ENCODE measurements at regions not wholly inside any gene's neighbourhood (a gene's known extent, or its start where the extent isn't known, plus 50 kb on each side); places are given as distances from the start of the nearest gene placed in this dataset.
"Not testable (repeated sequence)": the region's sequence is repeated elsewhere in the genome, so short reads cannot be mapped to it uniquely, and the experiment has no call there.

DNA sequence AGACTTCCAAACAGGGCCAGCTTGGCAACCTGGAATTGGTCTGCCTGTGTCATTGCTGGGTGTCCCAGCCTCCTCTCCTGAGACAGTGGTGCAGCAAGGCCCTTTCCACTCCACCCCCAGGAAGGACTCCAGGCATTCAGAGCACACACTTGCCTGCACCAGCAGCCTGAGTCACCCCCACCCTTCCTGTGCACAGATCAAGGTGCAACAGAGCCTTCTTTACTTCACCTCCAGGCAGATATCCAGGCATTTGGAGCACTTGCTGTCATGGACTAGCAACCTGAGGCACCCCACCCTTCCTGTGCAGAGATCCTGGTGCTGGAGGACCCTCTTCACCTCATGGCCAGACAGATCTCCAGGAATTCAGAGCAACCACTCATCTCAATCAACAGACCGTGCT is 135.8 kb downstream of the GASK1B start:
- H3K27ac ChIP-seq, result no peak overlapping the region
- TF ChIP-seq, protein P1, sequence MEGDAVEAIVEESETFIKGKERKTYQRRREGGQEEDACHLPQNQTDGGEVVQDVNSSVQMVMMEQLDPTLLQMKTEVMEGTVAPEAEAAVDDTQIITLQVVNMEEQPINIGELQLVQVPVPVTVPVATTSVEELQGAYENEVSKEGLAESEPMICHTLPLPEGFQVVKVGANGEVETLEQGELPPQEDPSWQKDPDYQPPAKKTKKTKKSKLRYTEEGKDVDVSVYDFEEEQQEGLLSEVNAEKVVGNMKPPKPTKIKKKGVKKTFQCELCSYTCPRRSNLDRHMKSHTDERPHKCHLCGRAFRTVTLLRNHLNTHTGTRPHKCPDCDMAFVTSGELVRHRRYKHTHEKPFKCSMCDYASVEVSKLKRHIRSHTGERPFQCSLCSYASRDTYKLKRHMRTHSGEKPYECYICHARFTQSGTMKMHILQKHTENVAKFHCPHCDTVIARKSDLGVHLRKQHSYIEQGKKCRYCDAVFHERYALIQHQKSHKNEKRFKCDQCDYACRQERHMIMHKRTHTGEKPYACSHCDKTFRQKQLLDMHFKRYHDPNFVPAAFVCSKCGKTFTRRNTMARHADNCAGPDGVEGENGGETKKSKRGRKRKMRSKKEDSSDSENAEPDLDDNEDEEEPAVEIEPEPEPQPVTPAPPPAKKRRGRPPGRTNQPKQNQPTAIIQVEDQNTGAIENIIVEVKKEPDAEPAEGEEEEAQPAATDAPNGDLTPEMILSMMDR (conservative IDR thresholded peaks at IDR 0.05), result no peak
- TF ChIP-seq ZFX (IDR thresholded peaks at IDR 0.05), result no peak

- TF ChIP-seq, protein P1 (conservative IDR thresholded peaks at IDR 0.05), result no peak
- TF ChIP-seq ZFX (IDR thresholded peaks at IDR 0.05), result no peak
These were observed 137.1 kb downstream of the GASK1B start for GRCh38 chr4:158035662-158036195.

DNA sequence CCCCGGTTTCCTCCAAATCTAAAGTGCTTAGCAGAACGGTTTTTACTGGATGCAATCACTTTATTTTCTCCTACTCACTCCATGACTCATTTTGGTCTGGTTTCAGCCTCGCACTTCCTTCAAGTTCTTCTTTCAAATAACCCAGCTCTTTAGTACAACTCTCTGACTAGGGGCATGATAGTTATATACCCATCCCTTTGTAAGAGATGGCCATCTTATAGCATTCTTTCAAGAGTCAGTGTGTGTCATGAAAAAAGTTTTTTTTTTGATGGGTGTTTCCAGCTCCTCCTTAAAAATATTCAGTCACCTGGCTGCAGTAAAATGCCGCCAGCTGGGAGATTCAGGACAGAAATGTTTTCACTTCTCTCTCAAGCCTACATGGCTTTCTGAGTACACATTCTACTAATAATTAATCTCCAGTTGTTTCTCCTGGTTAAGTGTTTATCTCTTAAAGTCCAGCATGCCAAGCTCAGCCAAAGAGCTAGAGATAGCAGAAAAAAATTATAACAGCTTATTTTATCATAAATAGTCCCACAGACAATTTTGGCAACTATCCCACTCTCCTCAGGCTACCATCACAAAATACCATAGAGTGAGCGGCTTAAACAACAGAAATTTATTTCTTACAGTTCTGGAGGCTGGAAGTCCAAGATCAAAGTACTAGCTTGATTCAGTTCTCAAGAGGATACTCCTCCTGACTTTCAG is 139.3 kb downstream of the GASK1B start:
- no peak overlapping the region for H3K27ac ChIP-seq
- TF ChIP-seq ZFX (IDR thresholded peaks at IDR 0.05), result no peak
- TF ChIP-seq, protein P1 (conservative IDR thresholded peaks at IDR 0.05), result no peak

More at GRCh38 chr4:158035662-158036195, 137.1 kb downstream of the GASK1B start:
- no peak overlapping the region for H3K27ac ChIP-seq

DNA sequence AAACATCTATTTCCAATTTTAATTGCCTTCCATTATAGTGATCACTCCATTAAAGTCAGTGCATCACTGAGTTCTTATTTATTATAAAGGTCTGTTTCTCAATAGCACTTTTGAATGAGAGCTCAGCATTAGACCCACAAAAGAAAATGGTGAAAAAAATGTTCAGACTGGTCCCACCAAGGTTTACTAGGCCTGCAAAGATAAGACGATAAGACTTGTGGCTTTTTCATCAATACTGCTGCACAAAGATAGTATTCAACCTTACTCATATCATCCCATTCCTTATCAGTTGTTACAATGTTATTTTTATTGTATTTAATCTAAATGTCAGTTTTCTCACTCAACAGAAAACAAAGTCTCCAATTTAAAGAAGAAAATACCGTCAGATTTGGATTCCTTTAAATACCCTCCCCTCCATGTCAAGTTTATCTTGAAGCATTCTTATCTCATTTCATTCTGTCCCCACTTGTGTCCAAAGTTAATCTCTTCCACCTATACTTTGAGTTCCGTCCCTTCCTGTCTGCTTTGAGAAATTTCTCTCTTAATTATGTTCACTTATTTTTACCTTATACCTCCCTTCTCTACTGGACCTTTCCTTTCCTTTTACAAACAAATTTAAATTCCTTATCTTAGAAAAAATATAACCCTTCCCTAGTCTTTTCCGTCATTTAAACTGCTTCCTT is 140.0 kb downstream of the GASK1B start:
- TF ChIP-seq, protein P1 (conservative IDR thresholded peaks at IDR 0.05), result no peak
- TF ChIP-seq ZFX (IDR thresholded peaks at IDR 0.05), result no peak

GRCh38 chr4:158028381-158028780 is 144.4 kb downstream of the GASK1B start:
- not testable (repeated sequence) for H3K27ac ChIP-seq

More for the DNA sequence above, 140.0 kb downstream of the GASK1B start:
- H3K27ac ChIP-seq, result no peak overlapping the region

GRCh38 chr4:158025131-158025530 is 147.7 kb downstream of the GASK1B start:
- H3K27ac ChIP-seq, result no peak overlapping the region
- TF ChIP-seq ZFX (IDR thresholded peaks at IDR 0.05), result no peak
- TF ChIP-seq, protein P1 (conservative IDR thresholded peaks at IDR 0.05), result no peak

DNA sequence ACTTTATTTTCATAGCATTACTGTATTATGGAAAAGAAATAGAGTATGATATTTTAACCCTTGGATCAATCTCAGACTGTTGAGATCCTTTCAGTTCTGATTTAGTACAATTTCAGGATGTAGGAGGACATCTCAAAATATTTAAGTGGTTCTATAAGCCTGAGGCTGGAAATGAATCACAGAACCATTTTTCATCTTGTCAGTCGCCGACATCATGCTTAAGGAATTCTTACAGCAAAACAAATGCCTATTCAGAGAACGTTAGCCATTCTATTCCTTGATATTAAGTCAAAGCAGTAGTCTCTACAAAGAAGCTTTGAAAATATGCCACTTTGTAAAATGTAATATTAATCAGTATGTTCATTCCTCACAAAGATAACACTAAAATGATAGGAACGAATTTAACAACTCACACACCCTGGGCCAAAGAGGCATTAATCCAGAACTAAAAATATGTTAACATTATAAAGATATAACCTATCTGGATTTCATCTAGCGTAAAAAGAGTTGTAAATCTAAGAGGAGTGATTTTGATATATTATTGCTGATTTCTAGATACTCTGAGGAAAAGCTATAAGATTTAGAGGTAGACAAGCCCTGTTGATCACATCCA is 152.0 kb downstream of the GASK1B start:
- TF ChIP-seq, protein P1 (conservative IDR thresholded peaks at IDR 0.05), result no peak
- no peak for TF ChIP-seq ZFX (IDR thresholded peaks at IDR 0.05)
- H3K27ac ChIP-seq, result no peak overlapping the region

Data from C4-2B (cell line).